Gastrocnemius medialis (tissue), 4 donors: ENCODE measurements at regions not wholly inside any gene's neighbourhood (a gene's known extent, or its start where the extent isn't known, plus 50 kb on each side); places are given as distances from the start of the nearest gene placed in this dataset.

Experiments
- CTCF ChIP-seq, 5 experiments: fragments of 450-650 bp in 3 of 5; fragments of 200-600 bp in 2 of 5; sonication (generic) in 2 of 5; IDR thresholded peaks in 4 of 5; conservative IDR thresholded peaks in 1 of 5; 1 replicate in 4 of 5; 2 replicates in 1 of 5; pipeline ENCODE4 v1.5.1; 2016 to 2019; ENCODE audit warnings: antibody characterized with exemption in 5 of 5, mild to moderate bottlenecking in 3 of 5, moderate library complexity in 3 of 5
- POLR2A ChIP-seq, 2 donors: fragments of 450-650 bp; IDR thresholded peaks; one replicate each; pipeline ENCODE4 v1.6.1; 2017; ENCODE audit warnings: antibody characterized with exemption in 2 of 2, mild to moderate bottlenecking in 2 of 2, moderate library complexity in 2 of 2

GRCh38 chr5:145633474-145633873 lies 201.7 kb downstream of the PRELID2 start:
- TF ChIP-seq CTCF (IDR thresholded peaks at IDR 0.05 in 4 of 5, conservative IDR thresholded peaks at IDR 0.05 in 1 of 5): no peak
- TF ChIP-seq POLR2A (IDR thresholded peaks at IDR 0.05): no peak
